Stomach (tissue), 8 donors: ENCODE measurements at regions not wholly inside any gene's neighbourhood (a gene's known extent, or its start where the extent isn't known, plus 50 kb on each side); places are given as distances from the start of the nearest gene placed in this dataset.

ENCODE experiments used
- DNase-seq, 2 donors: peaks; one replicate each; pipeline versions ENCODE4 v3.0.0 to v3.0.0-alpha.2; 2013 to 2019
- H3K27ac ChIP-seq, 5 donors: fragments of 200-600 bp in 4 of 5; sonication (generic) in 4 of 5; one replicate each; pipeline ENCODE4 v1.5.1; 2013 to 2019; ENCODE audit warnings: mild to moderate bottlenecking in 1 of 5, moderate library complexity in 1 of 5
- H3K27me3 ChIP-seq, 3 donors: fragments of 200-600 bp; sonication (generic); one replicate each; pipeline ENCODE4 v1.5.1; 2017 to 2019; ENCODE audit warnings: mixed run types in 1 of 3
- H3K36me3 ChIP-seq, 4 donors: fragments of 200-600 bp; sonication (generic); 1 replicate in 3 of 4; 2 replicates in 1 of 4; pipeline ENCODE4 v1.5.1; 2016 to 2019
- H3K4me1 ChIP-seq, 4 donors: fragments of 200-600 bp; sonication (generic); one replicate each; pipeline ENCODE4 v1.5.1; 2016 to 2019
- H3K4me3 ChIP-seq, 4 donors: fragments of 200-600 bp; sonication (generic) in 3 of 4; one replicate each; pipeline ENCODE4 v1.5.1; 2016 to 2019; ENCODE audit warnings: mild to moderate bottlenecking in 1 of 4
- H3K9me3 ChIP-seq, 4 donors: fragments of 200-600 bp; sonication (generic); one replicate each; pipeline ENCODE4 v1.5.1; 2016 to 2019
- EP300 ChIP-seq: sonication (generic); formaldehyde crosslinking; IDR thresholded peaks from one replicate; pipeline ENCODE4 v1.6.1; 2017; ENCODE audit warnings: antibody characterized with exemption
- POLR2A ChIP-seq, 4 donors: fragments of 450-650 bp; IDR thresholded peaks; one replicate each; pipeline ENCODE4 v1.6.1; 2016; ENCODE audit warnings: antibody characterized with exemption in 4 of 4, control low read depth in 2 of 4, mild to moderate bottlenecking in 1 of 4, moderate library complexity in 1 of 4
- POLR2AphosphoS5 ChIP-seq, 3 donors: sonication (generic); formaldehyde crosslinking; IDR thresholded peaks; one replicate each; pipeline ENCODE4 v1.6.1; 2016; ENCODE audit warnings: antibody characterized with exemption in 3 of 3
- WGBS, 5 donors: extraction: QIAGEN DNeasy Blood & Tissue Kit in 3 of 5; methylation state at CpG; one replicate each; pipeline versions ENCODE4 v1.1.5 to v1.1.7; 2013 to 2018; 5-methylcytosine and 5-hydroxymethylcytosine counted together
- intact Hi-C: fragments of 100-400 bp; cut with DNase I; formaldehyde crosslinking; loops from one replicate; pipeline ENCODE4 v1.15.1; 2023; ENCODE audit warnings: low total_unique reads
- TF ChIP-seq, protein P1 (sequence below), 7 experiments: fragments of 450-650 bp in 4 of 7; fragments of 200-600 bp in 3 of 7; sonication (generic) in 3 of 7; IDR thresholded peaks; one replicate each; pipeline ENCODE4 v1.5.1; 2016 to 2019; ENCODE audit warnings: antibody characterized with exemption in 7 of 7, control low read depth in 2 of 7, mild to moderate bottlenecking in 1 of 7
- donor health status: healthy with polysubstance abuse.
- donor health status: Bipolar disorder and iron deficiency.
- donor health status: healthy.

DNA sequence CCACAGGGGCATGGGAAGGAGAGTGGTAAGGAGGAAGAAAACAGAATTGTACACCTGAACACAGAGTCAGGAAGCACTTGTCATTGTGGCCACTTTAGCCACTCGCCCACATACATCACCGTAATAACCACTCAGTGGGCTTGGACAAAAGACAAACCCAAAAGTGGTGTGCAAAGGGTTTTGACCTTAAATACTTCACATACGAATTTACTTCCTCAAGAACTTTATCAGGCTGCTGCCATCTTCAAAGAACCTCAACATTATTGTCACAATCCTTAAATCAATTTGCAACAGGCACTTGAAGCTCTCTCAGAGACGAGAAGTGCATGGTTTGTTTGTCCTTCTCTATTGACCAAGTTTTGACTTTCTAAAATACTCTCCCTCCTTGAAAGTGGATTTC lies 187.3 kb upstream of the EGLN3 start:
- Histone ChIP-seq H3K36me3 (no peaks in the 10 kb centered on the region), H3K27ac (no peak overlapping the region), H3K4me3 (no peak overlapping the region), H3K4me1 (peaks cover 13 to 14% (median 14%) of the 10 kb centered on the region in 4 donors), H3K27me3 (no peaks in the 10 kb centered on the region), H3K9me3 (peaks cover 3 to 23% (median 13%) of the 10 kb centered on the region in 4 donors)
- intact Hi-C loops: no loop called here
- WGBS, 5 donors: 45 to 60% (median 54%) methylated on average over 4 of the region's 4 CpGs
- TF ChIP-seq POLR2A (IDR thresholded peaks at IDR 0.05) (no peak), POLR2AphosphoS5 (IDR thresholded peaks at IDR 0.05) (no peak), EP300 (no peak)
- TF ChIP-seq, protein P1, sequence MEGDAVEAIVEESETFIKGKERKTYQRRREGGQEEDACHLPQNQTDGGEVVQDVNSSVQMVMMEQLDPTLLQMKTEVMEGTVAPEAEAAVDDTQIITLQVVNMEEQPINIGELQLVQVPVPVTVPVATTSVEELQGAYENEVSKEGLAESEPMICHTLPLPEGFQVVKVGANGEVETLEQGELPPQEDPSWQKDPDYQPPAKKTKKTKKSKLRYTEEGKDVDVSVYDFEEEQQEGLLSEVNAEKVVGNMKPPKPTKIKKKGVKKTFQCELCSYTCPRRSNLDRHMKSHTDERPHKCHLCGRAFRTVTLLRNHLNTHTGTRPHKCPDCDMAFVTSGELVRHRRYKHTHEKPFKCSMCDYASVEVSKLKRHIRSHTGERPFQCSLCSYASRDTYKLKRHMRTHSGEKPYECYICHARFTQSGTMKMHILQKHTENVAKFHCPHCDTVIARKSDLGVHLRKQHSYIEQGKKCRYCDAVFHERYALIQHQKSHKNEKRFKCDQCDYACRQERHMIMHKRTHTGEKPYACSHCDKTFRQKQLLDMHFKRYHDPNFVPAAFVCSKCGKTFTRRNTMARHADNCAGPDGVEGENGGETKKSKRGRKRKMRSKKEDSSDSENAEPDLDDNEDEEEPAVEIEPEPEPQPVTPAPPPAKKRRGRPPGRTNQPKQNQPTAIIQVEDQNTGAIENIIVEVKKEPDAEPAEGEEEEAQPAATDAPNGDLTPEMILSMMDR (IDR thresholded peaks at IDR 0.05): no peak
- no peak for DNase-seq

DNA sequence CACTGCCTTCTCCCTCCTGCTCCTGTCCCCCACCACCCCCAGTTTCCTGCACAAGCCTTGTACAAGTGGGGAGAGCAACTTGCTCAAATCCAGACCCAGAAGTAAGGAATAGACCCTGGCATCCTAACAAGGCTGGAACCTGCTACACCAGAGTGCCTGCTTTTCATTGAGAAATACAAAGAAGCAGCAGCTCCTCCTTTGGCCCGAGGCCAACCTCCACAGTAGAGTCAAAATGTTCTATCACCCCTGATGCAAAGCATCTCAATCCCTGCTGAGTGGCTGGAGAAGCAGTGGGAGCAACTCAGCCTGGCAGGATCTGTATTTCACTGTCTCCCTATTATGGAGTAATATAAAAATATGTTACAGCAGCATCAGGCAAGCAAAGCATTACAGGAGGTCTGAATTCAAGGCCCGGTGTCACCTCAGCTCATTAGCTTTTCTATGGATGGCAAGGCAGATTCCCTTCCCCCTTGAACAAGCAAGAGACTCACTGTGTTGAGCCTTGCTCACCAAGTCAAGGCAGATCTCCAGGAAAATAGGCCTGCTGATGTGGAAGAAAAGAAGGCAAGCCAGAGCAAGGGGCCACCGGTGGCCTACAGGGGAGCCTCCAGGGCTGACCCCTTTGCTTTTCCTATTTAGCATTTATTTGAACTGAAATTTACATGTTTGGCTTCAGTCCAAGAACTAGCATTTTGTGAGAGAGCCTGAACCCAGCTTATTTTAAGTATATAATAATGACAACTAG lies 186.3 kb upstream of the EGLN3 start:
- 65 to 79% (median 70%) methylated on average over 3 of the region's 3 CpGs for WGBS, 5 donors

DNA sequence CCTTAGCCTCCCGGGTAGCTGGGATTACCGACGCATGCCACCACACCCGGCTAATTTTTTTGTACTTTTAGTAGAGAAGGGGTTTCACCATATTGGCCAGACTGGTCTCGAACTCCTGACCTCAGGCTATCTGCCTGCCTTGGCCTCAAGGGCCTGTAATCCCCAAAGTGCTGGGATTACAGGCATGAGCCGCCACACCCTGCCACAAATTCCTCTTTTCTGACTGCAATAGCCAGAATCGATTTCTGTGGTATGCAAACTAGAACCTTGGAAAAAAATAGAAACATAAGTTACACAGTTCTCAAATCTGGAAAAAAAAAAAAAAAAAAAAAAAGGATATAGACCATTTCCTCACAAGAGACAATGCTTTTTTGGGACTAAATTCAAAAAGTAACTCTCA lies 184.6 kb upstream of the EGLN3 start:
- intact Hi-C loops: no loop called here

More for the DNA sequence above, 186.3 kb upstream of the EGLN3 start:
- TF ChIP-seq POLR2A (IDR thresholded peaks at IDR 0.05) (no peak), POLR2AphosphoS5 (IDR thresholded peaks at IDR 0.05) (no peak), EP300 (no peak)
- TF ChIP-seq, protein P1 (IDR thresholded peaks at IDR 0.05): no peak
- Histone ChIP-seq H3K9me3 (peaks cover 0 to 14% (median 7%) of the 10 kb centered on the region in 4 donors), H3K27me3 (no peaks in the 10 kb centered on the region), H3K27ac (no peak overlapping the region), H3K4me3 (no peak overlapping the region), H3K36me3 (no peaks in the 10 kb centered on the region), H3K4me1 (peaks cover 13 to 14% (median 14%) of the 10 kb centered on the region in 4 donors)
- DNase-seq: peak in 1 of 2 donors; percentile 30
- intact Hi-C loops: no loop called here

DNA sequence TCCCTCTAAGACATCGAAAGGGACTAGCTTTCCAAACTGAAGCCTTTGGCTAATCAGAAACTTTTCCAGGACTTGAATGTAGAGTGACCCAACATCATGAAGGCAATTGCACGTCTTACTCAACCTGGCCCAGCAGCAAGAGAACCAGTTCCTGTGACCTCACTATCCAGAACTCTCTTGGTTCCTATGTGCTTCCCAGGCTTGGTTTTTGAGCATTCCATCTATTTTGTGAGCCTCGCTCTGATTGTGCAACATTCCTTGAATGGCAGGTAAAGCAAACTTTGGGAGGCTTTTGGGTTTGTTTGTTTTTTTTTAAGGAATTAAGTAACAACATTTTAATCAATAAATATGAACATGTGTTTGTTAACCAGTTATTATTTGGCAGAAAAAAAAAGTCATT lies 183.6 kb upstream of the EGLN3 start:
- Histone ChIP-seq H3K27ac (no peak overlapping the region), H3K4me1 (peaks cover 4 to 21% (median 9%) of the 10 kb centered on the region in 4 donors), H3K4me3 (no peak overlapping the region), H3K27me3 (no peaks in the 10 kb centered on the region), H3K9me3 (no peaks in the 10 kb centered on the region), H3K36me3 (no peaks in the 10 kb centered on the region)
- intact Hi-C loops: no loop called here
- DNase-seq: no peak
- TF ChIP-seq, protein P1 (IDR thresholded peaks at IDR 0.05): no peak
- TF ChIP-seq POLR2A (IDR thresholded peaks at IDR 0.05) (no peak), POLR2AphosphoS5 (IDR thresholded peaks at IDR 0.05) (no peak), EP300 (no peak)
- 91 to 98% (median 95%) methylated on average over 3 of the region's 3 CpGs for WGBS, 5 donors

More for the DNA sequence above, 184.6 kb upstream of the EGLN3 start:
- WGBS, 5 donors: 86 to 88% (median 88%) methylated on average over 7 of the region's 7 CpGs
- Histone ChIP-seq H3K27ac (no peak overlapping the region), H3K4me1 (peaks cover 14 to 27% (median 19%) of the 10 kb centered on the region in 4 donors), H3K36me3 (no peaks in the 10 kb centered on the region), H3K9me3 (no peaks in the 10 kb centered on the region), H3K27me3 (no peaks in the 10 kb centered on the region), H3K4me3 (no peak overlapping the region)
- no peak for DNase-seq
- TF ChIP-seq, protein P1 (IDR thresholded peaks at IDR 0.05): no peak
- TF ChIP-seq POLR2A (IDR thresholded peaks at IDR 0.05) (no peak), EP300 (no peak), POLR2AphosphoS5 (IDR thresholded peaks at IDR 0.05) (no peak)
